GM23338 (cell line): ENCODE measurements at regions not wholly inside any gene's neighbourhood (a gene's known extent, or its start where the extent isn't known, plus 50 kb on each side); places are given as distances from the start of the nearest gene placed in this dataset.

Source experiments
- ATAC-seq: fragments of 200-7000 bp; cut with Tn5 transposase; 3 replicates; pipeline ENCODE4 v1.9.1; 2020
- DNase-seq: peaks from one replicate; pipeline ENCODE4 v3.0.0-alpha.2; 2015; ENCODE audit warnings: low spot score
- H2AFZ ChIP-seq: fragments of 200-600 bp; sonication (generic); 2 replicates; pipeline ENCODE4 v1.8.0; 2016; ENCODE audit warnings: antibody characterized with exemption, mild to moderate bottlenecking, moderate library complexity
- H3F3A ChIP-seq: fragments of 200-600 bp; sonication (generic); replicated peaks from 2 replicates; pipeline ENCODE4 v1.8.0; 2017; ENCODE audit warnings: antibody characterized with exemption, mixed run types, low read depth
- H3K27ac ChIP-seq: fragments of 200-600 bp; sonication (generic); 2 replicates; pipeline ENCODE4 v1.6.1; 2016; ENCODE audit warnings: low read depth
- H3K27me3 ChIP-seq: fragments of 200-600 bp; sonication (generic); 2 replicates; pipeline ENCODE4 v1.8.0; 2016; ENCODE audit warnings: mild to moderate bottlenecking, mixed run types, moderate library complexity; ENCODE audit not compliant: insufficient read depth
- H3K36me3 ChIP-seq: fragments of 200-600 bp; sonication (generic); 2 replicates; pipeline ENCODE4 v1.8.0; 2016; ENCODE audit warnings: mild to moderate bottlenecking; ENCODE audit not compliant: insufficient read depth
- H3K4me1 ChIP-seq: fragments of 200-600 bp; sonication (generic); 2 replicates; pipeline ENCODE4 v1.8.0; 2016; ENCODE audit warnings: mild to moderate bottlenecking, moderate library complexity; ENCODE audit not compliant: insufficient read depth
- H3K4me2 ChIP-seq: fragments of 200-600 bp; sonication (generic); 2 replicates; pipeline ENCODE4 v1.7.1; 2017; ENCODE audit warnings: mixed run types
- H3K4me3 ChIP-seq: fragments of 200-600 bp; sonication (generic); 2 replicates; pipeline ENCODE4 v1.6.1; 2016; ENCODE audit warnings: mixed run types
- H3K79me2 ChIP-seq: fragments of 200-600 bp; sonication (generic); replicated peaks from 2 replicates; pipeline ENCODE4 v1.8.0; 2017; ENCODE audit warnings: mild to moderate bottlenecking; ENCODE audit not compliant: insufficient read depth
- H3K9me2 ChIP-seq: fragments of 200-600 bp; sonication (generic); 2 replicates; pipeline ENCODE4 v1.8.0; 2017; ENCODE audit not compliant: insufficient read depth
- H4K20me1 ChIP-seq: fragments of 200-600 bp; sonication (generic); replicated peaks from 2 replicates; pipeline ENCODE4 v1.8.0; 2017; ENCODE audit warnings: mild to moderate bottlenecking; ENCODE audit not compliant: insufficient read depth
- H3K27ac Mint-ChIP-seq: 2 replicates; pipeline ENCODE4 v1.8.0; 2020; ENCODE audit warnings: inconsistent platforms, mild to moderate bottlenecking, moderate library complexity, mixed read lengths
- H3K27me3 Mint-ChIP-seq: 3 replicates; pipeline ENCODE4 v1.8.0; 2022; ENCODE audit warnings: low read depth, mild to moderate bottlenecking, moderate library complexity, mixed read lengths, inconsistent platforms; ENCODE audit not compliant: insufficient read depth, poor library complexity
- H3K36me3 Mint-ChIP-seq: 3 replicates; pipeline ENCODE4 v1.8.0; 2021; ENCODE audit warnings: low read depth, mild to moderate bottlenecking, inconsistent platforms, moderate library complexity, mixed read lengths
- H3K4me1 Mint-ChIP-seq: 3 replicates; pipeline ENCODE4 v1.8.0; 2020; ENCODE audit warnings: mild to moderate bottlenecking, inconsistent platforms, mixed read lengths
- H3K4me3 Mint-ChIP-seq: 3 replicates; pipeline ENCODE4 v1.8.0; 2021; ENCODE audit warnings: moderate library complexity, mild to moderate bottlenecking, inconsistent platforms, mixed read lengths
- H3K9me3 Mint-ChIP-seq: 3 replicates; pipeline ENCODE4 v1.8.0; 2020; ENCODE audit warnings: moderate library complexity, mild to moderate bottlenecking, inconsistent platforms, mixed read lengths
- CREB1 ChIP-seq: fragments of 250-450 bp; sonication (Bioruptor Pico); IDR thresholded peaks from 2 replicates; pipeline ENCODE4 v1.5.0; 2020; ENCODE audit warnings: low read depth, mild to moderate bottlenecking, moderate library complexity
- EZH2 ChIP-seq: fragments of 200-600 bp; sonication (generic); IDR thresholded peaks from one replicate; pipeline ENCODE4 v1.8.0; 2017; ENCODE audit warnings: antibody characterized with exemption, mild to moderate bottlenecking, low read depth; ENCODE audit not compliant: unreplicated experiment
- EZH2phosphoT487 ChIP-seq: fragments of 200-600 bp; sonication (generic); IDR thresholded peaks from one replicate; pipeline ENCODE4 v1.8.1; 2018; ENCODE audit warnings: antibody characterized with exemption; ENCODE audit not compliant: unreplicated experiment
- JUNB ChIP-seq: IDR thresholded peaks from one replicate; pipeline ENCODE4 v1.6.1; 2016; ENCODE audit warnings: antibody characterized with exemption; ENCODE audit not compliant: unreplicated experiment
- NANOG ChIP-seq: IDR thresholded peaks from 2 replicates; pipeline ENCODE4 v1.6.1; 2016; ENCODE audit warnings: antibody characterized with exemption, borderline replicate concordance
- POLR2AphosphoS5 ChIP-seq: IDR thresholded peaks from 2 replicates; pipeline ENCODE4 v1.6.1; 2016; ENCODE audit warnings: antibody characterized with exemption, low read depth
- STAT1 ChIP-seq: IDR thresholded peaks from one replicate; pipeline ENCODE4 v1.6.1; 2016; ENCODE audit warnings: antibody characterized with exemption; ENCODE audit not compliant: unreplicated experiment
- ZNF114 ChIP-seq: fragments of 250-450 bp; sonication (Bioruptor Pico); IDR thresholded peaks from 2 replicates; pipeline ENCODE4 v1.5.0; 2020; ENCODE audit warnings: mild to moderate bottlenecking, moderate library complexity
- ZNF331 ChIP-seq: fragments of 250-450 bp; sonication (Bioruptor Pico); IDR thresholded peaks from 2 replicates; pipeline ENCODE4 v1.5.0; 2020; ENCODE audit warnings: low read depth, mild to moderate bottlenecking, moderate library complexity
- TF ChIP-seq, protein P1 (sequence below): IDR thresholded peaks from 2 replicates; pipeline ENCODE4 v1.6.1; 2016; ENCODE audit warnings: antibody characterized with exemption
- TF ChIP-seq, protein P2 (sequence below): IDR thresholded peaks from one replicate; pipeline ENCODE4 v1.6.1; 2018; ENCODE audit warnings: antibody characterized with exemption; ENCODE audit not compliant: unreplicated experiment
- TF ChIP-seq, protein P3 (sequence below), 2 experiments: fragments of 200-600 bp in 1 of 2; sonication (generic) in 1 of 2; conservative IDR thresholded peaks; 2 replicates each; pipeline versions ENCODE4 v1.5.1 to v1.6.1; 2016 to 2017; ENCODE audit warnings: antibody characterized with exemption in 2 of 2, low read depth in 2 of 2, mild to moderate bottlenecking in 2 of 2, moderate library complexity in 1 of 2
- TF ChIP-seq, protein P4 (sequence below): fragments of 250-450 bp; sonication (Bioruptor Pico); IDR thresholded peaks from 2 replicates; pipeline ENCODE4 v1.5.0; 2020; ENCODE audit warnings: mild to moderate bottlenecking, moderate library complexity

DNA sequence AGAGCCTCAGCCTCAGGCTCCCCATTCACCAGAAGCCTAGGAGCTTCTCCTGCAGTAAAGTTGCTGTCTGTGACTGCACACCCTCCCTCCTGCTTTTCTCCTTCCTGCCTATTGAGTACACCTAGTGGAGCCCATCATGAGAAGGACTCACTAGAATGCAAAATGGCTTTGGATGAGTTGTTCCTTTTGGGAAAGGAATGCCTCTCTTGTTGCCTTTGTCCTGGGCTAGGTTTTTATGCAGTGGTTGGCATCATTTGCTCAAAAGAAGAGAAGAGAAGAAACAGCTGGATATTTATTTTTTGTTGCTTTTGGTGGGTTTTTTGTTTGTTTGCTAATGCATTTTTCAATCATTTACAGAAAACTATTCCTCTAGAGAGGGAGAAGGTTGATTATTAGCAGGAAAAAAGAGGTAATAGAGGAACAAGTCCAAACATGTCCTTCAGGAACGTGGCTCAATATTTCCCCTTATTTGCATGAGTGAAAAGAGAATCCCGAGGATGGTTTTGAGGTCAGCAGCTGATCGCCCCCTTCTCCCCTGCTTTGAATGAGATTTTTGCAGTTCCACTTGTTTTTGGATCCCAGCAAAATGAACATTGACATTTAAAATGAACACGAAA, 369.9 kb upstream of the NRP1 start:
- DNase-seq (no peak), ATAC-seq (no peak)
- Histone ChIP-seq H2AFZ (peak overlapping the region; percentile 29; the same call in 1 of the 2 replicates), H3K36me3 (no peaks in the 10 kb centered on the region), H3F3A (no peaks in the 10 kb centered on the region), H3K4me1 (peaks cover 10% of the 10 kb centered on the region), H3K9me2 (peaks cover 5% of the 10 kb centered on the region; the same call in 1 of the 2 replicates), H3K4me3 (no peak overlapping the region), H3K79me2 (no peaks in the 10 kb centered on the region), H3K27ac (no peak overlapping the region), H3K4me2 (no peak overlapping the region), H3K27me3 (no peaks in the 10 kb centered on the region), H4K20me1 (no peaks in the 10 kb centered on the region)
- no peak for TF ChIP-seq NANOG
- no peak for TF ChIP-seq ZNF114 (CRISPR knock-in tag)
- TF ChIP-seq, protein P1, sequence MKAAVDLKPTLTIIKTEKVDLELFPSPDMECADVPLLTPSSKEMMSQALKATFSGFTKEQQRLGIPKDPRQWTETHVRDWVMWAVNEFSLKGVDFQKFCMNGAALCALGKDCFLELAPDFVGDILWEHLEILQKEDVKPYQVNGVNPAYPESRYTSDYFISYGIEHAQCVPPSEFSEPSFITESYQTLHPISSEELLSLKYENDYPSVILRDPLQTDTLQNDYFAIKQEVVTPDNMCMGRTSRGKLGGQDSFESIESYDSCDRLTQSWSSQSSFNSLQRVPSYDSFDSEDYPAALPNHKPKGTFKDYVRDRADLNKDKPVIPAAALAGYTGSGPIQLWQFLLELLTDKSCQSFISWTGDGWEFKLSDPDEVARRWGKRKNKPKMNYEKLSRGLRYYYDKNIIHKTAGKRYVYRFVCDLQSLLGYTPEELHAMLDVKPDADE = no peak
- TF ChIP-seq EZH2phosphoT487 = no peak
- TF ChIP-seq, protein P2, sequence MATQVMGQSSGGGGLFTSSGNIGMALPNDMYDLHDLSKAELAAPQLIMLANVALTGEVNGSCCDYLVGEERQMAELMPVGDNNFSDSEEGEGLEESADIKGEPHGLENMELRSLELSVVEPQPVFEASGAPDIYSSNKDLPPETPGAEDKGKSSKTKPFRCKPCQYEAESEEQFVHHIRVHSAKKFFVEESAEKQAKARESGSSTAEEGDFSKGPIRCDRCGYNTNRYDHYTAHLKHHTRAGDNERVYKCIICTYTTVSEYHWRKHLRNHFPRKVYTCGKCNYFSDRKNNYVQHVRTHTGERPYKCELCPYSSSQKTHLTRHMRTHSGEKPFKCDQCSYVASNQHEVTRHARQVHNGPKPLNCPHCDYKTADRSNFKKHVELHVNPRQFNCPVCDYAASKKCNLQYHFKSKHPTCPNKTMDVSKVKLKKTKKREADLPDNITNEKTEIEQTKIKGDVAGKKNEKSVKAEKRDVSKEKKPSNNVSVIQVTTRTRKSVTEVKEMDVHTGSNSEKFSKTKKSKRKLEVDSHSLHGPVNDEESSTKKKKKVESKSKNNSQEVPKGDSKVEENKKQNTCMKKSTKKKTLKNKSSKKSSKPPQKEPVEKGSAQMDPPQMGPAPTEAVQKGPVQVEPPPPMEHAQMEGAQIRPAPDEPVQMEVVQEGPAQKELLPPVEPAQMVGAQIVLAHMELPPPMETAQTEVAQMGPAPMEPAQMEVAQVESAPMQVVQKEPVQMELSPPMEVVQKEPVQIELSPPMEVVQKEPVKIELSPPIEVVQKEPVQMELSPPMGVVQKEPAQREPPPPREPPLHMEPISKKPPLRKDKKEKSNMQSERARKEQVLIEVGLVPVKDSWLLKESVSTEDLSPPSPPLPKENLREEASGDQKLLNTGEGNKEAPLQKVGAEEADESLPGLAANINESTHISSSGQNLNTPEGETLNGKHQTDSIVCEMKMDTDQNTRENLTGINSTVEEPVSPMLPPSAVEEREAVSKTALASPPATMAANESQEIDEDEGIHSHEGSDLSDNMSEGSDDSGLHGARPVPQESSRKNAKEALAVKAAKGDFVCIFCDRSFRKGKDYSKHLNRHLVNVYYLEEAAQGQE = no peak
- no peak for TF ChIP-seq EZH2
- TF ChIP-seq, protein P3, sequence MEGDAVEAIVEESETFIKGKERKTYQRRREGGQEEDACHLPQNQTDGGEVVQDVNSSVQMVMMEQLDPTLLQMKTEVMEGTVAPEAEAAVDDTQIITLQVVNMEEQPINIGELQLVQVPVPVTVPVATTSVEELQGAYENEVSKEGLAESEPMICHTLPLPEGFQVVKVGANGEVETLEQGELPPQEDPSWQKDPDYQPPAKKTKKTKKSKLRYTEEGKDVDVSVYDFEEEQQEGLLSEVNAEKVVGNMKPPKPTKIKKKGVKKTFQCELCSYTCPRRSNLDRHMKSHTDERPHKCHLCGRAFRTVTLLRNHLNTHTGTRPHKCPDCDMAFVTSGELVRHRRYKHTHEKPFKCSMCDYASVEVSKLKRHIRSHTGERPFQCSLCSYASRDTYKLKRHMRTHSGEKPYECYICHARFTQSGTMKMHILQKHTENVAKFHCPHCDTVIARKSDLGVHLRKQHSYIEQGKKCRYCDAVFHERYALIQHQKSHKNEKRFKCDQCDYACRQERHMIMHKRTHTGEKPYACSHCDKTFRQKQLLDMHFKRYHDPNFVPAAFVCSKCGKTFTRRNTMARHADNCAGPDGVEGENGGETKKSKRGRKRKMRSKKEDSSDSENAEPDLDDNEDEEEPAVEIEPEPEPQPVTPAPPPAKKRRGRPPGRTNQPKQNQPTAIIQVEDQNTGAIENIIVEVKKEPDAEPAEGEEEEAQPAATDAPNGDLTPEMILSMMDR (conservative IDR thresholded peaks at IDR 0.05; ENCODE audit: low read depth in 2 of 2) = no peak
- no peak for TF ChIP-seq STAT1
- TF ChIP-seq, protein P4, sequence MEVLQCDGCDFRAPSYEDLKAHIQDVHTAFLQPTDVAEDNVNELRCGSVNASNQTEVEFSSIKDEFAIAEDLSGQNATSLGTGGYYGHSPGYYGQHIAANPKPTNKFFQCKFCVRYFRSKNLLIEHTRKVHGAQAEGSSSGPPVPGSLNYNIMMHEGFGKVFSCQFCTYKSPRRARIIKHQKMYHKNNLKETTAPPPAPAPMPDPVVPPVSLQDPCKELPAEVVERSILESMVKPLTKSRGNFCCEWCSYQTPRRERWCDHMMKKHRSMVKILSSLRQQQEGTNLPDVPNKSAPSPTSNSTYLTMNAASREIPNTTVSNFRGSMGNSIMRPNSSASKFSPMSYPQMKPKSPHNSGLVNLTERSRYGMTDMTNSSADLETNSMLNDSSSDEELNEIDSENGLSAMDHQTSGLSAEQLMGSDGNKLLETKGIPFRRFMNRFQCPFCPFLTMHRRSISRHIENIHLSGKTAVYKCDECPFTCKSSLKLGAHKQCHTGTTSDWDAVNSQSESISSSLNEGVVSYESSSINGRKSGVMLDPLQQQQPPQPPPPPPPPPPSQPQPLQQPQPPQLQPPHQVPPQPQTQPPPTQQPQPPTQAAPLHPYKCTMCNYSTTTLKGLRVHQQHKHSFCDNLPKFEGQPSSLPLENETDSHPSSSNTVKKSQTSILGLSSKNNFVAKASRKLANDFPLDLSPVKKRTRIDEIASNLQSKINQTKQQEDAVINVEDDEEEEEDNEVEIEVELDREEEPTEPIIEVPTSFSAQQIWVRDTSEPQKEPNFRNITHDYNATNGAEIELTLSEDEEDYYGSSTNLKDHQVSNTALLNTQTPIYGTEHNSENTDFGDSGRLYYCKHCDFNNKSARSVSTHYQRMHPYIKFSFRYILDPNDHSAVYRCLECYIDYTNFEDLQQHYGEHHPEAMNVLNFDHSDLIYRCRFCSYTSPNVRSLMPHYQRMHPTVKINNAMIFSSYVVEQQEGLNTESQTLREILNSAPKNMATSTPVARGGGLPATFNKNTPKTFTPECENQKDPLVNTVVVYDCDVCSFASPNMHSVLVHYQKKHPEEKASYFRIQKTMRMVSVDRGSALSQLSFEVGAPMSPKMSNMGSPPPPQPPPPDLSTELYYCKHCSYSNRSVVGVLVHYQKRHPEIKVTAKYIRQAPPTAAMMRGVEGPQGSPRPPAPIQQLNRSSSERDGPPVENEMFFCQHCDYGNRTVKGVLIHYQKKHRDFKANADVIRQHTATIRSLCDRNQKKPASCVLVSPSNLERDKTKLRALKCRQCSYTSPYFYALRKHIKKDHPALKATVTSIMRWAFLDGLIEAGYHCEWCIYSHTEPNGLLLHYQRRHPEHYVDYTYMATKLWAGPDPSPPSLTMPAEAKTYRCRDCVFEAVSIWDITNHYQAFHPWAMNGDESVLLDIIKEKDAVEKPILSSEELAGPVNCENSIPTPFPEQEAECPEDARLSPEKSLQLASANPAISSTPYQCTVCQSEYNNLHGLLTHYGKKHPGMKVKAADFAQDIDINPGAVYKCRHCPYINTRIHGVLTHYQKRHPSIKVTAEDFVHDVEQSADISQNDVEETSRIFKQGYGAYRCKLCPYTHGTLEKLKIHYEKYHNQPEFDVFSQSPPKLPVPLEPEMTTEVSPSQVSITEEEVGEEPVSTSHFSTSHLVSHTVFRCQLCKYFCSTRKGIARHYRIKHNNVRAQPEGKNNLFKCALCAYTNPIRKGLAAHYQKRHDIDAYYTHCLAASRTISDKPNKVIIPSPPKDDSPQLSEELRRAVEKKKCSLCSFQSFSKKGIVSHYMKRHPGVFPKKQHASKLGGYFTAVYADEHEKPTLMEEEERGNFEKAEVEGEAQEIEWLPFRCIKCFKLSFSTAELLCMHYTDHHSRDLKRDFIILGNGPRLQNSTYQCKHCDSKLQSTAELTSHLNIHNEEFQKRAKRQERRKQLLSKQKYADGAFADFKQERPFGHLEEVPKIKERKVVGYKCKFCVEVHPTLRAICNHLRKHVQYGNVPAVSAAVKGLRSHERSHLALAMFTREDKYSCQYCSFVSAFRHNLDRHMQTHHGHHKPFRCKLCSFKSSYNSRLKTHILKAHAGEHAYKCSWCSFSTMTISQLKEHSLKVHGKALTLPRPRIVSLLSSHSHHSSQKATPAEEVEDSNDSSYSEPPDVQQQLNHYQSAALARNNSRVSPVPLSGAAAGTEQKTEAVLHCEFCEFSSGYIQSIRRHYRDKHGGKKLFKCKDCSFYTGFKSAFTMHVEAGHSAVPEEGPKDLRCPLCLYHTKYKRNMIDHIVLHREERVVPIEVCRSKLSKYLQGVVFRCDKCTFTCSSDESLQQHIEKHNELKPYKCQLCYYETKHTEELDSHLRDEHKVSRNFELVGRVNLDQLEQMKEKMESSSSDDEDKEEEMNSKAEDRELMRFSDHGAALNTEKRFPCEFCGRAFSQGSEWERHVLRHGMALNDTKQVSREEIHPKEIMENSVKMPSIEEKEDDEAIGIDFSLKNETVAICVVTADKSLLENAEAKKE (CRISPR knock-in tag) = no peak
- TF ChIP-seq CREB1 (CRISPR knock-in tag) = no peak
- TF ChIP-seq JUNB = no peak
- TF ChIP-seq POLR2AphosphoS5 = no peak
- TF ChIP-seq ZNF331 (CRISPR knock-in tag) = no peak
- peaks cover 8% of the 10 kb centered on the region; the same call in 2 of the 3 replicates for H3K4me1 Mint-ChIP-seq
- peaks cover 6% of the 10 kb centered on the region; the same call in 2 of the 3 replicates for H3K36me3 Mint-ChIP-seq
- peaks cover 6% of the 10 kb centered on the region; the same call in 1 of the 3 replicates for H3K9me3 Mint-ChIP-seq
- no peak overlapping the region; the same call in 1 of the 2 replicates for H3K27ac Mint-ChIP-seq
- H3K27me3 Mint-ChIP-seq = no peaks in the 10 kb centered on the region
- no peak overlapping the region for H3K4me3 Mint-ChIP-seq
